ENCODE measurements at regions not wholly inside any gene's neighbourhood (a gene's known extent, or its start where the extent isn't known, plus 50 kb on each side); places are given as distances from the start of the nearest gene placed in this dataset.

DNA sequence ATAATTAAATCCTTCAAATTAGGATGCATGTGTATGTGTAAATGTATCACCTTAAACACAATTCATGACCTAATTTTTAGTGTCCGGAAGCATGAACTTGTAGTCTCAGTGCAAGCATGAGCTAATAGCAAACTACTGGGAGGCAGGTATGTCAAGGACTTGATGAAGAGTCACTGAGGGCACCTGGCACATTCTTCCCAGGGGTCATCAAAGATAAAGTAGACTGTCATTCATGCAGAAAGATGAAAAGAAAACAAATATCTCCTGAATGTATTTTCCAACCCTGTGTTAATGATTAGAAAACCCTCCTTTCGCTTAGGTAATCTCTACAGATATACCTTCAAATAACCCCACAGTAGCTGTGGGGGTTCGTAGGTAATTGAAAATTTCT is 234.9 kb downstream of the SOCS6 start:
- Mint-ChIP-seq H3K27ac (ENCODE audit: unreplicated experiment) (no peak overlapping the region), H3K9me3 (ENCODE audit: unreplicated experiment) (peaks cover 30% of the 10 kb centered on the region), H3K4me1 (ENCODE audit: unreplicated experiment) (no peaks in the 10 kb centered on the region), H3K4me3 (ENCODE audit: unreplicated experiment) (no peak overlapping the region), H3K27me3 (ENCODE audit: unreplicated experiment) (peaks cover 7% of the 10 kb centered on the region), H3K36me3 (ENCODE audit: low read depth, unreplicated experiment) (peaks cover 8% of the 10 kb centered on the region)
- no peak for DNase-seq (ENCODE audit: low spot score)
- TF ChIP-seq, protein P1, sequence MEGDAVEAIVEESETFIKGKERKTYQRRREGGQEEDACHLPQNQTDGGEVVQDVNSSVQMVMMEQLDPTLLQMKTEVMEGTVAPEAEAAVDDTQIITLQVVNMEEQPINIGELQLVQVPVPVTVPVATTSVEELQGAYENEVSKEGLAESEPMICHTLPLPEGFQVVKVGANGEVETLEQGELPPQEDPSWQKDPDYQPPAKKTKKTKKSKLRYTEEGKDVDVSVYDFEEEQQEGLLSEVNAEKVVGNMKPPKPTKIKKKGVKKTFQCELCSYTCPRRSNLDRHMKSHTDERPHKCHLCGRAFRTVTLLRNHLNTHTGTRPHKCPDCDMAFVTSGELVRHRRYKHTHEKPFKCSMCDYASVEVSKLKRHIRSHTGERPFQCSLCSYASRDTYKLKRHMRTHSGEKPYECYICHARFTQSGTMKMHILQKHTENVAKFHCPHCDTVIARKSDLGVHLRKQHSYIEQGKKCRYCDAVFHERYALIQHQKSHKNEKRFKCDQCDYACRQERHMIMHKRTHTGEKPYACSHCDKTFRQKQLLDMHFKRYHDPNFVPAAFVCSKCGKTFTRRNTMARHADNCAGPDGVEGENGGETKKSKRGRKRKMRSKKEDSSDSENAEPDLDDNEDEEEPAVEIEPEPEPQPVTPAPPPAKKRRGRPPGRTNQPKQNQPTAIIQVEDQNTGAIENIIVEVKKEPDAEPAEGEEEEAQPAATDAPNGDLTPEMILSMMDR (IDR thresholded peaks at IDR 0.05; ENCODE audit: unreplicated experiment), result no peak

DNA sequence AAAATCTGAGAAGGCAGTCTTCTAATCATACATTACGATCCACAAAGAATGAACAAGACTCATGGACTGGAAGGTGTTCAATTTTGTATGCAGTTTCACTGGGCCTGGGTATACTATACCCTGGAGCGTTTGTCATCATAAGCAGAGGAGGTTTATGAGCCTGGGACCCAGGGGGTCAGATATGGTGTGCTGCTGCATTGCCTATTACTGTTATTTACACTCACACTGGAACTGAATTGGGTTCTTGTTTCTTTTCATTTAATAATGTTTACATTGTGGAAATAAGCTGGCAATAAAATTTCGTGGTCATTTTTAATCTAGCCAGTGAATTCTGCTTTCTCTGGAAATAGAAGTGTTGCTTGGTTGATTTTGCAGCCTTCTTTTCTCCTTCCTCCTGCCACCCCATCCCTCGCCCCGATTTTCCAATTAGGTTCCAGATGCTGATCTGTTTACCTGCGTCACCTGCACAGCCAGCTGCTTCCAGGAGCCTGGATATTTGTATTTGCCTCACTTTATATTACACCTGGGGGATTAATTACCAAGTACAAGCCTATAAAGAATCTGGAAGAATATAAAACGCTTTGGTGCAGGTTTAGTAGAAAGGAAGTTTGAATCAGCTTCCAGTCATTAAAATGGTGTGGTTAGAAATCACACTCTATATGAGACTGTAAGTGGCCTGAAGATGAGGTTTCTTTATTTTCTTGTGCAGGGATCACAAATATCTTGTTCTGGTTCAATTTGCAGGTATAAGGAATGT is 234.4 kb downstream of the SOCS6 start:
- Mint-ChIP-seq H3K36me3 (ENCODE audit: low read depth, unreplicated experiment) (peaks cover 8% of the 10 kb centered on the region), H3K4me3 (ENCODE audit: unreplicated experiment) (no peak overlapping the region), H3K9me3 (ENCODE audit: unreplicated experiment) (peaks cover 25% of the 10 kb centered on the region), H3K27me3 (ENCODE audit: unreplicated experiment) (peaks cover 7% of the 10 kb centered on the region), H3K27ac (ENCODE audit: unreplicated experiment) (no peak overlapping the region), H3K4me1 (ENCODE audit: unreplicated experiment) (no peaks in the 10 kb centered on the region)
- no peak for DNase-seq (ENCODE audit: low spot score)
- TF ChIP-seq, protein P1 (IDR thresholded peaks at IDR 0.05; ENCODE audit: unreplicated experiment), result no peak

DNA sequence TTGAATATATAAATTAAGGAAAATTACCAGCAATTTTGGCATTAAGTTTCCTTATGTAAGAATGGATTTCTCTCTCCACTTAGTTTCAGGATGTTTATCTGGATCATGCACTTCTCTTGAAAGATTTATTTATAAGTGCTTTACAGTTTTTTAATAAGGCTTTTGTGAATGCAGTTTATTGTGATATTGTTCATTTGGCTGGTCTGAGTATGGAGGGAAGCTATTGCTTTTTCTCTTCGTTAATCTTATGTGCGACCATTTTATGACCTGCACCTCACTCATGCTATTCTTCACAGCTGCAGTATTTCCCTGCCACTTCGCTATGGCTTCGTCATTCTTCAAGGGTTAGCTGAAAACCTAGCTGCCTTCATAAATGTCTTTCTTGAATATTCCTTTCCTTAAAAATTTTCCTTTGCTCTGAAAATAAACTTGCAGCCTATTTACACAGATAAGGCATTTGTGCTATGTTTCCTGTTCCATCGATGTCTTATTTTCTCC is 233.4 kb downstream of the SOCS6 start:
- Mint-ChIP-seq H3K4me3 (ENCODE audit: unreplicated experiment) (no peak overlapping the region), H3K27me3 (ENCODE audit: unreplicated experiment) (peaks cover 7% of the 10 kb centered on the region), H3K9me3 (ENCODE audit: unreplicated experiment) (peaks cover 24% of the 10 kb centered on the region), H3K36me3 (ENCODE audit: low read depth, unreplicated experiment) (peaks cover 8% of the 10 kb centered on the region), H3K27ac (ENCODE audit: unreplicated experiment) (no peak overlapping the region), H3K4me1 (ENCODE audit: unreplicated experiment) (no peaks in the 10 kb centered on the region)
- TF ChIP-seq, protein P1 (IDR thresholded peaks at IDR 0.05; ENCODE audit: unreplicated experiment), result no peak
- no peak for DNase-seq (ENCODE audit: low spot score)

DNA sequence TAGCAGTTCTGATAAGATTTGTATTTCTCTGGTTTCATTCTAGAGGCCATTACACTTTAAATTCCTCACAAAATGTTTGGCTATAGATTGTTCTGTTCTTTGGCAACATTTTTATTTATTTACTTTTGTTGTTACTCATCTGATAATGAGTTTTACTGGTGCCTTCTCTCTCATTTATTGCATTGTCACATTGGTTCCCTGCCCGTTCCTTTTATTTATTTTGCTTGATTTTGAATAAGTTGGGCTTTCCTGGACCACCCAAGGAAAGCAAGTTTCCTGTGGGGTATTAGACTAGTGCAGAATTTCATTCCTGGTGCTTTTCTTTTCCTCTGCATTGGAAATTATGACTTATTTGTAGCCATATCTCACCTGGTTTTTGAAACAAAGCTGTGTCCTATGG is 232.0 kb downstream of the SOCS6 start:
- no peak overlapping the region for H3K4me3 Mint-ChIP-seq (ENCODE audit: unreplicated experiment)
- DNase-seq (ENCODE audit: low spot score), result no peak
- H3K27ac Mint-ChIP-seq (ENCODE audit: unreplicated experiment), result no peak overlapping the region
- H3K9me3 Mint-ChIP-seq (ENCODE audit: unreplicated experiment), result peaks cover 12% of the 10 kb centered on the region
- peaks cover 4% of the 10 kb centered on the region for H3K27me3 Mint-ChIP-seq (ENCODE audit: unreplicated experiment)
- TF ChIP-seq, protein P1 (IDR thresholded peaks at IDR 0.05; ENCODE audit: unreplicated experiment), result no peak
- H3K36me3 Mint-ChIP-seq (ENCODE audit: low read depth, unreplicated experiment), result peaks cover 5% of the 10 kb centered on the region
- H3K4me1 Mint-ChIP-seq (ENCODE audit: unreplicated experiment), result no peaks in the 10 kb centered on the region

DNA sequence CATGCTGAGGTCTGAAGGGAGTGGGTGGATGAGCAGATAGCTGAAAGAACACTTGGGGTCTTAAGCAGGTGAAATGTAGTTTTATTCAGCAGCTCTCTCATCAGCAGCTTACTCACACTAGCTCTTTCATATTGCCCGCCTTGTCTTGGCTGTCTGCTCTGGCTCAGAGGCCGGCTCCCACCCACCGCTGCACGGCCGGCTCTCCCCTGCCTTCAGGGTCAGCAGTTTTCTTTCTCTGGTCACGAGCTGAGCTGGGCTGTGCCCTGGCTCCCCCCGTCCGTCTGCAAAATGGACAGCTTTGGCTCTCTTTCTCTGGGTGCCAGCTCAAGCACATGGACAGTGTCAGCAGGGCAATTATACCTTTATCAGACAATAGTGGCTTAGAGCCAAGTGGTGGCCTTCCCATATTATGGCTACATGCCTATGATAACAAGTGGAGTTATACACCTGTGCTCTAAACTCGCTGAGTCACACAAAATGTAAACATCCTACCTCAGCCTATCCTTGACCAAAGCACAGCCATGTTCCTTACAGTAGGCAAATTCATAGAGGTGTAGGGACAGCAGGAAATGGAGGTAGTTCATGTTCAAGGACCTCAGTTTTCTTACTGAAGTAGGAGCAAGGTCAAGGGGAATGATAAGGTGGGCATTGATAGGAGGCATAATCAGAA is 224.8 kb downstream of the SOCS6 start:
- Mint-ChIP-seq H3K4me3 (ENCODE audit: unreplicated experiment) (no peak overlapping the region), H3K27ac (ENCODE audit: unreplicated experiment) (no peak overlapping the region), H3K9me3 (ENCODE audit: unreplicated experiment) (peaks cover 12% of the 10 kb centered on the region), H3K36me3 (ENCODE audit: low read depth, unreplicated experiment) (peaks cover 9% of the 10 kb centered on the region), H3K4me1 (ENCODE audit: unreplicated experiment) (no peaks in the 10 kb centered on the region), H3K27me3 (ENCODE audit: unreplicated experiment) (peaks cover 2% of the 10 kb centered on the region)
- DNase-seq (ENCODE audit: low spot score), result no peak
- TF ChIP-seq, protein P1 (IDR thresholded peaks at IDR 0.05; ENCODE audit: unreplicated experiment), result no peak

All from endothelial cell (in vitro differentiated cells).